SK-N-SH (cell line): ENCODE measurements at regions not wholly inside any gene's neighbourhood (a gene's known extent, or its start where the extent isn't known, plus 50 kb on each side); places are given as distances from the start of the nearest gene placed in this dataset.
"Not testable (repeated sequence)": the region's sequence is repeated elsewhere in the genome, so short reads cannot be mapped to it uniquely, and the experiment has no call there.

Experiments
- CTCF ChIA-PET: fragments of 300-600, 350-600 bp; formaldehyde crosslinking; extraction: SDS; loops from one replicate; lab custom pipeline; 2021; lab: Yijun Ruan, JAX
- POLR2A ChIA-PET: fragments of 350-600 bp; sonication (Branson Sonifier 250); formaldehyde crosslinking; extraction: SDS; loops from one replicate; lab custom pipeline; 2020; ENCODE audit warnings: antibody characterized with exemption, inconsistent platforms; lab: Yijun Ruan, JAX
- DNase-seq: peaks from one replicate; pipeline ENCODE4 v3.0.0; 2012
- H2AFZ ChIP-seq: fragments of 200-600 bp; sonication (generic); 2 replicates; pipeline ENCODE4 v1.8.1; 2016; ENCODE audit warnings: antibody characterized with exemption, mild to moderate bottlenecking, low read depth
- H3F3A ChIP-seq: fragments of 200-600 bp; sonication (generic); replicated peaks from 2 replicates; pipeline ENCODE3; 2016; ENCODE audit warnings: antibody characterized with exemption, mild to moderate bottlenecking; ENCODE audit not compliant: insufficient read depth
- H3K27ac ChIP-seq, 2 experiments: fragments of 200-500 bp in 1 of 2; fragments of 200-600 bp in 1 of 2; sonication (Bioruptor generic) in 1 of 2; sonication (generic), shearing (Covaris generic) in 1 of 2; 2 replicates each; pipeline versions ENCODE4 v1.5.1 to v1.6.1; 2014 to 2016; ENCODE audit warnings: low read depth in 2 of 2, inconsistent platforms in 1 of 2, low read length in 1 of 2, mild to moderate bottlenecking in 1 of 2, mixed read lengths in 1 of 2
- H3K27me3 ChIP-seq: fragments of 200-600 bp; sonication (generic), shearing (Covaris generic); 2 replicates; pipeline ENCODE4 v1.6.1; 2016; ENCODE audit warnings: mixed run types; ENCODE audit not compliant: insufficient read depth
- H3K36me3 ChIP-seq, 2 experiments: fragments of 200-500 bp in 1 of 2; fragments of 200-600 bp in 1 of 2; sonication (Bioruptor generic) in 1 of 2; sonication (generic) in 1 of 2; replicated peaks in 1 of 2; 2 replicates each; pipeline versions ENCODE3 to v1.5.1; 2014 to 2016; ENCODE audit warnings: low read length in 1 of 2, mild to moderate bottlenecking in 1 of 2; ENCODE audit not compliant: insufficient read depth in 2 of 2, control insufficient read depth in 1 of 2
- H3K4me1 ChIP-seq, 2 experiments: fragments of 200-500 bp in 1 of 2; fragments of 200-600 bp in 1 of 2; sonication (Bioruptor generic) in 1 of 2; sonication (generic), shearing (Covaris generic) in 1 of 2; 2 replicates each; pipeline versions ENCODE4 v1.5.1 to v1.6.1; 2014 to 2016; ENCODE audit warnings: low read depth in 1 of 2, low read length in 1 of 2, mixed run types in 1 of 2; ENCODE audit not compliant: insufficient read depth in 2 of 2, control insufficient read depth in 1 of 2
- H3K4me2 ChIP-seq: fragments of 200-600 bp; sonication (generic), shearing (Covaris generic); 2 replicates; pipeline ENCODE4 v1.6.1; 2017; ENCODE audit warnings: mixed run types
- H3K4me3 ChIP-seq, 2 experiments: fragments of 200-500 bp in 1 of 2; fragments of 200-600 bp in 1 of 2; sonication (Bioruptor generic) in 1 of 2; sonication (generic), shearing (Covaris generic) in 1 of 2; 2 replicates each; pipeline versions ENCODE4 v1.5.1 to v1.8.1; 2014 to 2016; ENCODE audit warnings: low read depth in 2 of 2, inconsistent platforms in 1 of 2, low read length in 1 of 2, mild to moderate bottlenecking in 1 of 2, mixed read lengths in 1 of 2, moderate library complexity in 1 of 2
- H3K79me2 ChIP-seq: fragments of 200-600 bp; sonication (generic); 2 replicates; pipeline ENCODE4 v1.8.1; 2017; ENCODE audit warnings: mild to moderate bottlenecking; ENCODE audit not compliant: insufficient read depth
- H3K9ac ChIP-seq: fragments of 200-600 bp; sonication (generic); 2 replicates; pipeline ENCODE4 v1.6.1; 2017; ENCODE audit warnings: mixed run types
- H3K9me2 ChIP-seq: fragments of 200-600 bp; sonication (generic); 2 replicates; pipeline ENCODE4 v1.6.1; 2017; ENCODE audit warnings: mixed run types
- H3K9me3 ChIP-seq: fragments of 200-600 bp; sonication (generic); 2 replicates; pipeline ENCODE4 v1.6.1; 2017; ENCODE audit warnings: mixed run types, mild to moderate bottlenecking, moderate library complexity
- H4K20me1 ChIP-seq: fragments of 200-600 bp; sonication (generic); 2 replicates; pipeline ENCODE4 v1.6.1; 2017; ENCODE audit warnings: mild to moderate bottlenecking, mixed run types; ENCODE audit not compliant: insufficient read depth
- CTCF ChIP-seq: fragments of 200-600 bp; sonication (generic); IDR thresholded peaks from 2 replicates; pipeline ENCODE4 v1.6.1; 2017; ENCODE audit warnings: antibody characterized with exemption, mild to moderate bottlenecking, moderate library complexity
- ELF1 ChIP-seq: IDR thresholded peaks from 2 replicates; pipeline ENCODE4 v1.4.0; 2012
- EZH2phosphoT487 ChIP-seq: fragments of 200-600 bp; sonication (generic); IDR thresholded peaks from 2 replicates; pipeline ENCODE4 v1.6.1; 2017; ENCODE audit warnings: low read depth, mixed run types, mild to moderate bottlenecking, antibody characterized with exemption, moderate library complexity, borderline replicate concordance
- FOSL2 ChIP-seq: IDR thresholded peaks from 2 replicates; pipeline ENCODE4 v1.4.0; 2012; ENCODE audit warnings: low read depth, mild to moderate bottlenecking, moderate library complexity, borderline replicate concordance
- FOXM1 ChIP-seq: IDR thresholded peaks from 2 replicates; pipeline ENCODE4 v1.4.0; 2012; ENCODE audit warnings: low read depth, mild to moderate bottlenecking
- GABPA ChIP-seq: IDR thresholded peaks from 2 replicates; pipeline ENCODE4 v1.4.0; 2012; ENCODE audit warnings: low read depth, mild to moderate bottlenecking
- GATA2 ChIP-seq: sonication (generic); formaldehyde crosslinking; IDR thresholded peaks from 2 replicates; pipeline ENCODE4 v1.5.0; 2020; ENCODE audit warnings: mild to moderate bottlenecking, missing genetic modification reagents
- JUND ChIP-seq: IDR thresholded peaks from 2 replicates; pipeline ENCODE4 v1.4.0; 2012
- MAX ChIP-seq: IDR thresholded peaks from 2 replicates; pipeline ENCODE4 v1.4.0; 2012; ENCODE audit warnings: low read depth
- MEF2A ChIP-seq: IDR thresholded peaks from 2 replicates; pipeline ENCODE4 v1.4.0; 2012; ENCODE audit warnings: low read depth, borderline replicate concordance
- PBX3 ChIP-seq: IDR thresholded peaks from 2 replicates; pipeline ENCODE4; 2012
- RXRA ChIP-seq: IDR thresholded peaks from 2 replicates; pipeline ENCODE4 v1.4.0; 2012; ENCODE audit warnings: low read depth, mild to moderate bottlenecking, borderline replicate concordance
- WGBS: methylation state at CpG from one replicate; pipeline ENCODE4 v1.1.6; 2017; ENCODE audit warnings: low lambda C conversion rate; 5-methylcytosine and 5-hydroxymethylcytosine counted together
- TF ChIP-seq, protein P1 (sequence below): IDR thresholded peaks from 2 replicates; pipeline ENCODE4 v1.4.0; 2012; ENCODE audit warnings: low read depth, borderline replicate concordance
- TF ChIP-seq, protein P2 (sequence below): fragments of 150-350 bp; IDR thresholded peaks from 2 replicates; pipeline ENCODE4 v1.6.1; 2016; ENCODE audit warnings: mild to moderate bottlenecking, low read depth, low read length

DNA sequence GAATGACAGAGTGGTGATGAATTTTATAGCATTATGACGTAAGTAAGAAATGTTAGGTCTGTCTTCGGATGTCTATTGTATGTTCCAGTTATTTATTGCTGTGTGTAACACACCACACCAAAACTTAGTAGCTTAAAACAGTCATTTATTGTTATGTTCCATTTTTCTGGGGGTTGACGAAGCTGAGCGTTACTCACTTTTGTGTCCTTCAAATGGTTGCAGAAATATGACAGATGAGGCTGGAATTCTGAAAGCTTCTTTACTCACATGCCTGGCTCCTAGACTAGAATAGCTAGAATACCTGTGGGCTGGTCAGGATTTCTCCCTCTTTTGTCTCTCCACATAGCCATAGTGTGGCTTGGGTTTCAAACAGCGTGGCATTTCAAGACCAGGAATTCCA lies 62.1 kb upstream of the S1PR1 start (continued):
- TF ChIP-seq PBX3 = peak; percentile 82
- peak; percentile 67 for TF ChIP-seq JUND
- TF ChIP-seq ELF1 = no peak
- TF ChIP-seq, protein P1, sequence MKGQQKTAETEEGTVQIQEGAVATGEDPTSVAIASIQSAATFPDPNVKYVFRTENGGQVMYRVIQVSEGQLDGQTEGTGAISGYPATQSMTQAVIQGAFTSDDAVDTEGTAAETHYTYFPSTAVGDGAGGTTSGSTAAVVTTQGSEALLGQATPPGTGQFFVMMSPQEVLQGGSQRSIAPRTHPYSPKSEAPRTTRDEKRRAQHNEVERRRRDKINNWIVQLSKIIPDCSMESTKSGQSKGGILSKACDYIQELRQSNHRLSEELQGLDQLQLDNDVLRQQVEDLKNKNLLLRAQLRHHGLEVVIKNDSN = no peak
- TF ChIP-seq CTCF = no peak
- TF ChIP-seq FOSL2 = peak; percentile 71; the same call in 1 of the 2 replicates
- no peak for TF ChIP-seq GABPA
- TF ChIP-seq, all 33 proteins: peak for 13

GRCh38 chr1:101174298-101174697 lies 62.5 kb upstream of the S1PR1 start:
- DNase-seq, CTCF ChIA-PET, H4K20me1 ChIP-seq, H3K4me3 ChIP-seq, H3K79me2 ChIP-seq, H2AFZ ChIP-seq, POLR2A ChIA-PET, H3K9me2 ChIP-seq, H3K9me3 ChIP-seq, H3K9ac ChIP-seq, H3K27me3 ChIP-seq, H3K4me2 ChIP-seq, H3K36me3 ChIP-seq: not testable (repeated sequence)
- H3K4me1 ChIP-seq = peaks cover 0 to 14% of the 10 kb centered on the region in 2 experiments; a peak in 1 of 4 replicates
- 91% methylated on average over 4 of the region's 4 CpGs for WGBS
- H3F3A ChIP-seq = peaks cover 19% of the 10 kb centered on the region
- H3K27ac ChIP-seq = peak overlapping the region in 1 of 2 experiments; percentile 67; a peak in 2 of 4 replicates

GRCh38 chr1:101170506-101171050 lies 66.2 kb upstream of the S1PR1 start:
- POLR2A ChIA-PET = no interaction called here
- no peak overlapping the region for H3K4me2 ChIP-seq
- no peak overlapping the region for H3K4me3 ChIP-seq
- no peak overlapping the region for H3K27ac ChIP-seq
- H3K4me1 ChIP-seq = peaks cover 0 to 5% of the 10 kb centered on the region in 2 experiments; a peak in 1 of 4 replicates
- no peaks in the 10 kb centered on the region for H4K20me1 ChIP-seq
- H3K36me3 ChIP-seq = no peaks in the 10 kb centered on the region
- H2AFZ ChIP-seq = no peak overlapping the region
- 85% methylated on average over 4 of the region's 4 CpGs for WGBS
- CTCF ChIA-PET = no interaction called here
- no peaks in the 10 kb centered on the region for H3K27me3 ChIP-seq
- DNase-seq = no peak
- peaks cover 11% of the 10 kb centered on the region for H3F3A ChIP-seq
- H3K79me2 ChIP-seq = no peaks in the 10 kb centered on the region
- no peaks in the 10 kb centered on the region for H3K9me3 ChIP-seq
- no peaks in the 10 kb centered on the region for H3K9me2 ChIP-seq
- H3K9ac ChIP-seq = no peak overlapping the region
- TF ChIP-seq CTCF (no peak), GATA2 (no peak), ELF1 (no peak), RXRA (no peak), MEF2A (no peak), MAX (no peak), PBX3 (no peak), GABPA (no peak), FOSL2 (no peak), EZH2phosphoT487 (no peak), FOXM1 (no peak)
- TF ChIP-seq, protein P1 = no peak
- TF ChIP-seq, protein P2, sequence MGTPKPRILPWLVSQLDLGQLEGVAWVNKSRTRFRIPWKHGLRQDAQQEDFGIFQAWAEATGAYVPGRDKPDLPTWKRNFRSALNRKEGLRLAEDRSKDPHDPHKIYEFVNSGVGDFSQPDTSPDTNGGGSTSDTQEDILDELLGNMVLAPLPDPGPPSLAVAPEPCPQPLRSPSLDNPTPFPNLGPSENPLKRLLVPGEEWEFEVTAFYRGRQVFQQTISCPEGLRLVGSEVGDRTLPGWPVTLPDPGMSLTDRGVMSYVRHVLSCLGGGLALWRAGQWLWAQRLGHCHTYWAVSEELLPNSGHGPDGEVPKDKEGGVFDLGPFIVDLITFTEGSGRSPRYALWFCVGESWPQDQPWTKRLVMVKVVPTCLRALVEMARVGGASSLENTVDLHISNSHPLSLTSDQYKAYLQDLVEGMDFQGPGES = no peak
